AG04449 (cell line): ENCODE measurements at regions not wholly inside any gene's neighbourhood (a gene's known extent, or its start where the extent isn't known, plus 50 kb on each side); places are given as distances from the start of the nearest gene placed in this dataset.

ENCODE experiments used
- CTCF ChIA-PET: fragments of 350-600 bp; formaldehyde crosslinking; extraction: SDS; loops from one replicate; lab custom pipeline; 2021; ENCODE audit warnings: antibody characterized with exemption; lab: Yijun Ruan, JAX
- POLR2A ChIA-PET: fragments of 400-600, 350-600 bp; formaldehyde crosslinking; extraction: SDS; loops from one replicate; lab custom pipeline; 2020; ENCODE audit warnings: antibody characterized with exemption, inconsistent platforms; lab: Yijun Ruan, JAX
- DNase-seq: peaks from one replicate; pipeline ENCODE4 v3.0.0-alpha.2; 2010; ENCODE audit warnings: low read depth, low spot score
- H3K4me3 ChIP-seq: 2 replicates; pipeline ENCODE4 v1.5.1; 2011; ENCODE audit warnings: low read depth, mild to moderate bottlenecking, control low read depth, low read length
- CTCF ChIP-seq: IDR thresholded peaks from one replicate; pipeline ENCODE4 v1.5.1; 2011; ENCODE audit warnings: mild to moderate bottlenecking, moderate library complexity, low read length, control low read depth, inconsistent platforms; ENCODE audit not compliant: insufficient read depth; ENCODE audit errors: missing control alignments

- DNase-seq = no peak
- no peak for TF ChIP-seq CTCF
- CTCF ChIA-PET = no interaction called here
- H3K4me3 ChIP-seq = no peak overlapping the region
- POLR2A ChIA-PET = no interaction called here
Observed at GRCh38 chr12:84376320-84376719, 536.3 kb downstream of the SLC6A15 start.

DNA sequence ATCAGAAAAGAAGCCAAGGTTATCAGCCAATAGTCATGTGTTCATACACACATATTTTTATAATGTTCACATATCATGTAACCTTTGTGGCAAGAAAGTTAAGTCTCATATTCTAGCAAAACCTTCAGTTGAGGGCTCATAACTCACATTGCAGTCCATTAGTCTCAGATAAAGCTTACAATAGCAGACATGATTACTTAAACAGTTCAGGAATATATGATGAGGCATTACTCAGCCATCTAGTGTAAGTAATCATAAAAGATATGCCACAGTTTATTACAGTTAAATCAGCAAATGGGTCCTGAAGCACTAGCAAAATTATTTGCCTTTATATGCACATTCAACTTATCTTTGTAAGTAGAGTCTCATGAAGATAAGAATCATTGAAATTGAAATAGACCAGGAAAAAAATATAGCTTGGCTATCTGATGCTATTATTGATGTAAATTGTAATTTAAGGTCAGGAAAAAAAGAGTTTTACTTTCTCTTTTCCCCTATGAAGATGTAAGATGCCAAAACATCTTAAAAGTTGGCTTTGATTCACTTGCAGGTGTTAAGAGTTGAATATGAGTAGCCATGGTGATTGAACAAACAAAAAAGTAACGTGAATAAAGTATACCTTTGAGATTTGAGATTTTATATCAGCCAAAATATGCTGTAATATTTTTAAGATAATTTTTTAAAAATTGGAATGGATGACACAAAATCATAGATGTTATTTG lies 537.0 kb downstream of the SLC6A15 start:
- no peak overlapping the region for H3K4me3 ChIP-seq
- DNase-seq = peak; percentile 9
- ChIA-PET CTCF (no interaction called here), POLR2A (no interaction called here)
- no peak for TF ChIP-seq CTCF

GRCh38 chr12:84362552-84362897 lies 550.1 kb downstream of the SLC6A15 start:
- ChIA-PET CTCF (no interaction called here), POLR2A (no interaction called here)
- H3K4me3 ChIP-seq = no peak overlapping the region
- no peak for TF ChIP-seq CTCF
- DNase-seq = no peak

GRCh38 chr12:84361651-84362551 lies 550.7 kb downstream of the SLC6A15 start:
- H3K4me3 ChIP-seq = no peak overlapping the region
- TF ChIP-seq CTCF = no peak
- CTCF ChIA-PET = no interaction called here
- DNase-seq = no peak
- POLR2A ChIA-PET = no interaction called here

DNA sequence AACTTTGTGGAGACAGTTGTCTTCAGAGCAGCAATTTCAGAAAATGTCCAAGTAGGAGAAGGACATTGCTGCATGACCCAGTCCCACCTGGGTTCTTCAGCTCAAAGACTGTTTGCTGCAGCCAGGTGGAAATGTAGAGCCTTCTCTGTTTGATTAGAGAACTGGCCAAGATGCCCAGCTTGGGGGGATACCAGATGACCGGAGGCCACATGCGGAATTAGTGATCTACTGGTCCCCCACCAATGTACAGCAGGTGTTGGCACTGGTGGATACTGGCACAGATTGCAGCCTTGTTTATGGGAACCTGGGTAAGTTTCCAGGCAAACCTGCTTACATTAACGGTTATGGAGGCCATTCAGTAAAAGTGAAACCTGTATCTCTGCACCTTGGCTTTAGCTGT lies 555.3 kb downstream of the SLC6A15 start:
- ChIA-PET POLR2A (no interaction called here), CTCF (no interaction called here)
- no peak for DNase-seq
- H3K4me3 ChIP-seq = no peak overlapping the region
- no peak for TF ChIP-seq CTCF

- H3K4me3 ChIP-seq = no peak overlapping the region
- TF ChIP-seq CTCF = no peak
- no peak for DNase-seq
- POLR2A ChIA-PET = no interaction called here
- CTCF ChIA-PET = no interaction called here
Observed at GRCh38 chr12:84356224-84356623, 556.4 kb downstream of the SLC6A15 start.
